HG03439 (cell line): ENCODE measurements at regions not wholly inside any gene's neighbourhood (a gene's known extent, or its start where the extent isn't known, plus 50 kb on each side); places are given as distances from the start of the nearest gene placed in this dataset.

Experiments
- ATAC-seq: cut with Tn5 transposase; IDR thresholded peaks from one replicate; pipeline ENCODE4 v1.9.1; 2021; ENCODE audit warnings: mild to moderate bottlenecking, moderate library complexity; ENCODE audit not compliant: unreplicated experiment

DNA sequence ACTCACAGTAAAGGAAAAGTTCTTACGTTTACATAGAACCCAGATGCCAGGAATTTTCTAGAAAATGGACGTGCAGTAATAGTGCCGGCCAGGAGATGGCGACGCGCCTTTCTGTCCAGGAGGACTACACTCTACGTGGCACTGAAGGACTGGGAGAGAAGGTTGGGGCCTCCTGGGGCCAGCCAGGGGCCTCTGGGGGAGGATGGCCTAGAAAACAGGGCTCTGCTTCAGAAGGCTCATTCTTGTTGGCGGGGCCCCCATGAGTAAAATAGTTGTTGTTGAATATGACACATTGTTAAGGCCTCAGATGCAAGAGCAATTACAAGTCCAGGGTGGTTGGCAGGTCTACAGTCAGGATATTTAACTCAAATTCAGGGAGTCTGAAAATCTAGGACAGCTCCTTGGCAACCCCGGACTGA lies 120.1 kb upstream of the MAX start:
- ATAC-seq: no peak

DNA sequence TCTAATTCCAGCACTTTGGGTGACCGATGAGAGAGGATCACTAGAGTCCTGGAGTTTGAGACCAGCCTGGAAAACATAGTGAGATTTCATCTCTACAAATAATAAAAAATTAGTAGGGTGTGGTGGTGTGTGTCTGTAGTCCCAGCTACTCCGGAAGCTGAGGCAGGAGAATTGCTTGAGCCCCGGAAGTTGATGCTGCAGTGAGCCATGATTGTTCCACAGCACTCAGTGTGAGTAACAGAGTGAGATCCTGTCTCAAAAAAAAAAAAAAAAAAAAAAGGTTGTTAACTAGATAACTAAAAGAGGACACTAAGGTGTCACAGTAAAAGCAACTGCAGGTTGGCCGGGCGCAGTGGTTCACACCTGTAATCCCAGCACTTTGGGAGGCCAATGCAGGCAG lies 121.3 kb upstream of the MAX start:
- ATAC-seq: no peak

DNA sequence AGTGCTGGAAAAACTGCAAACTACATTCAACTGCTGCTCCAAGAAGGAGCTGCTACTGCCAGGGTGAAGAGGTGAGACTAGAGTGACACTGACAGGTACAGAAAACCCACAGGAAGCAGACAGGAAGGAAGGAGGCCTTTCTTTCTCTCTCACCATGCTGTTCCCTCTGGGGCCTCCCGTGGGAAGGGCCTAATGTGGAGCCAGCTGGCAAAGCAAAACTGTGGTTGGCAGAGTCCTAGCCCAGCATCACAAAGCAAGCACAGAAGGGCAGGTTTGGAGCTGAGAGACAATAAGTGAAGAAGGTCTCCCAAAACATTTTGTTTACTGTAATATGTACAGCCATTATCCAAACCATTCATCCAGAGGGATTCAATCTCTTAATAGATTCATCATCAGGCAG lies 122.5 kb upstream of the MAX start:
- no peak for ATAC-seq

DNA sequence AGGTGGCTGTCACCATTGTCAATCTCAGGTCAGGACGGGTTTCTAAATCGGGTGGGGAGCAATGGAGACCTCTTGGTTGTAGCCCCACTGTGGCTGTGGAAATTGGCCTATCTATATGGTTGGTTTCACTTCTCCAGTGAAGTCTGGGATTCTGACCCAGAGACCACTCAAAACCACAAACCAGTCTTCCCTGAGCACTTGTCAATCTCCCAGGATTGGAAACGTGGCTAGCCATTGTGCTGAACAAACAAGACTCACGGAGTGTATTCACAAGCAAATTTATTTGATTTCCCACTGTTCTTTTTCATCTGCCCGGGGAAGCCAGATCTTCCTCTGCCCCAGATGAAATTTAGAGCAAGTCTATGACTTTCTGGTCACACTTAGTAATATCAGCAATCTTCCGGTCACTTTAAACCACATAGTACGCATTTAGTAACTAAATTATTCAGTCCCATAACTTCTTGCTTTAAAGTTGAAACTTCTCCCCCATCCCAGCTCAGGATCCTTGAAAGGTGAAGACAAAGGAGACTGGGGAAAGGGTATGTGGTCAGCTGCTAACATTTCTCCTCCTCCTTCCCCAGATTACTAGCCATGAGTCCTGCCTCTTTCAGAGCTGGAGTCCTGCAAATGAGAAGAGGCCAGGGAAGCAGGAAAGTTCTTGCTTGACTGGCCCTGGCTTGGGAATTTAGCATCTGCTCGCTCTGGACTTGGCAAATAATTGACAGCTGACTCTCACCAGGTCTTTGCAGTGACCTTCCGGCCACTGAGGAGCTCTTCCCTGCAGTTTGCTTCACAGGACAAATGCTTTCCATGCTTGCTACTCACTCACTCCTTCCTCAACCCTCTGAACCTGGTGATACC lies 123.2 kb upstream of the MAX start:
- no peak for ATAC-seq

DNA sequence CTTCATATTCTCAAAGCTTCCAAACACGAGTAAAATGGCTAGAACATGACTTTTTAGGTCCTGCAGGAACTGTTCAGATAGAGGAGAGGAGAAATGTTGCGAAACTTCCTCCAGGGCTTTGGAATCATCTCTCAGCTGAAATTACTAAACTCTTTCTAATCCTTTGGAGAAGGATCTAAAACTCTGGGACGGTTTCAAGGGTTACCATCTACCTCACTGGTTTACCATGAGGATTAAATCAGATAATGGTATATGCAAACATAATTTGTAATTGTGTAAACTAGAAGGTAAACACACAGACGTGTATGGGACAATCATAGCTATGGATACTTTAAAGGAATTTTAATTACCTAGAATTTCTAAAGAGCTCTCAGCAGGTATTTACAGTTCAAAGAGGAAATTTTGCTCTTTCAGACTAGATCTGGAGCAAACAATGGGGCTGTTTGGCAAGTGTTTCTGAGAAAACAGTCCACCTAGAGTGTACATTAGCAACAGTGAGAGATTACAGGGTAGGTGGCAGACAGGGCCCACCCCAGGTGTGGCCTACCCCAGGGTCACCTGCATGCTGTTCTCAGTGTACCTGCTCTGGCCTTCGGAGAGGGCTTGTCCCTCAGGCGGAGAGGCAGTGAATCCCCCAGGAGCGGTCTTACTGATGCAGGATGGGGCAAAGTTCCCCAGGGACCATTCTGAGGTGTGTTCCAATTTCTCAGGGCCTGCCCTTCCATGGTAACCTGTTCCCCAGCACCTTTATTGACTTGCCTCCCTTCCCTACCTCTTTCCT lies 124.7 kb upstream of the MAX start:
- ATAC-seq: no peak

DNA sequence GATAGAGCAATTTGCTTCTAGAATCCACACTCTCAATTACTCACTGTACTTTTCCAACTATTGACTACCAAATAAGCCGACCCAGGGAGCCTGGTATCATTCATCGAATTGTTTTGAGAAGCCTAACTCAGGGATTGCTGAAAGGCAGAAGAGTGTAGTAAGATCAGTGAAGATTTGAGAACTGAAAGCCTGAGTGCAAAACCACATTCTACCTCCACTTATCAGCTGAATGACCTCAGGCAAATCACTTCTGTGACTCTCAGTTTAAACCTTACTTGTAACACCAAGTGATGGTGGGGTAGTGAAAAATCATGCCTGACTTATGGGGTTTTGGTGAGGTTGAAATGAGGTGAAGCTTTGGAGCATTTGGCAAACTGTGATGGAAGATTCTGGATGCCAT lies 126.1 kb upstream of the MAX start:
- ATAC-seq: peak; percentile 89

DNA sequence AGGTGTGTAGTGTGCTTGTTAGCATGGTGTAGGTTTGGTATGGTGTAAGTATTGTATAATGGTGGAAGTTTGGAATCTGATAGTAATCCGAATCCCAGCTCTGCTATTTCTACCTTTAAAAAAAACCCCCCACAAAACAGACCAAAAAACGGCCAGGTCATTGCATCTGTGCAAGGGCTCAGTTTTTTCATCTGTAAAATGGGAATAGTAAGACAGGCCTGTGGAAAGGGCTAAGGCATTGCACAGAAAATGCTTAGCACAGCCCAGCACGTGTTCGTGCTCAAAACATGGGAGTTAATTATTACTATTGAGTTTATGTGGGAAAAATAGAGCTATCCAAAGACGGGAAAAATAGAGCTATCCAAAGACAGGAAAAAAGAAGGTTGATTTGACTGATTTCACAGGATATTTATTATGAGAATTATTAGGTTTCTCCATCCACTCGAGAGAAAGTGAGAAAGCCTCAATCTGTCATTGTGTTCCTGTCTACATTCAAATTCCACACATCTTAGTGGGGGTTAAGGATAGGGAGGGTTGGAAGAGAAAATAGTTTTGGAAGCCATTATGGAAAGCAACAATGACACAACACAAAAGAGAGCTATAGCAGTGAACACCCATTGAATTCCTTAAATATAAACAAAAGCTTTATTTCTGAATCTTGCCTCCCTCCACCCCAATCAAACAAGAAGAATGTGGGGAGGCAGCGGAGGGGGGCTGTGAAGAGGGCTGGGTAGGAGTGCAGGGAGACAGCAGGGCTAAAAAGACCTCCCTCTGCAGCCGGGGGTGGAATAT lies 126.8 kb upstream of the MAX start:
- ATAC-seq: no peak

DNA sequence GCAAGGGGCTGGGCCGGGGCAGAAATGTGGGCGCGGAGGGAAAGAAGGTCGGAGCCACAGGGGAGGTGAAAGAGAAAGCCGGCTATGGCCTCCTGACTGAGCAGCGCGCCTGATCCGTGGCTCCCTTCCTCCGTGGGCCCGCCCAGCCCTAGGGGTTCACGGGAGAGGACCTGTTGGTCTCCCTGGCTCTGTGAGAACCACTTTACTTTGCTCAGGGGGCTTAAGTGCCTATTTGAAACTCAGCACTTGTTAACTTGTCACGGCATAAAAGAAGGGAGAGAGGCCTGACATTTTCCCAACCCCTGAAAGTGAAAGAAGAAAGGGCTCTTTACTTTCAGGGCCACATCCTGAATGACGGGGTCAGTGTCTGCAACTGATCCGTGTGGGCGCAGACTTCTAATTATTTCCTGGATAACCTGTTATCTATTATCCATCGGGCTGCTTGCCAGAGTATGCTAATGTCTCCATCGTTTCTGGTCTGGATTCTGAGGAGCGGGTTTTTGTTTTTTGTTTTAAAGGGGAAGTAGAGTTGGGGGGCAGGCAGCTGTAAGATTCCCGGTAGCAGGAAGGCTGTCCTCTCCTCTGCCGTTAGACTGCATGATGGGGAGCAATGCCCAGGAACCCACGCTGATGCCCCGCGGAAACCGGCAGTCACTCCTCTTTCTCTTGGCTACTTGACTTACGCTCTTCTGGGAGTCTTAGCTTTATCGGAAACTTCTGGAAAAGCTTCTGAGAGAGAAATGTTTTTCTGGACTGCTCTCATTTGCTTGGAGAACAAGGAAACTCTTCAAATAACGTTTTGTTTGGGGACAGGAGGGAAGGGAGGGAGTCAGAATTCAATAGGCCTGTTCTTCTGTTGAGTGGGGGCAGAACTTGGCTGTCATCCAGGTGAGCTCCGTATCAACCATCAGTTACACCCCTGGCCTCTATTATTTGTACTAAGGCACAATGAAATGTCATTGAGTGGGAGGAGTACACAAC lies 127.7 kb upstream of the MAX start:
- ATAC-seq: no peak

DNA sequence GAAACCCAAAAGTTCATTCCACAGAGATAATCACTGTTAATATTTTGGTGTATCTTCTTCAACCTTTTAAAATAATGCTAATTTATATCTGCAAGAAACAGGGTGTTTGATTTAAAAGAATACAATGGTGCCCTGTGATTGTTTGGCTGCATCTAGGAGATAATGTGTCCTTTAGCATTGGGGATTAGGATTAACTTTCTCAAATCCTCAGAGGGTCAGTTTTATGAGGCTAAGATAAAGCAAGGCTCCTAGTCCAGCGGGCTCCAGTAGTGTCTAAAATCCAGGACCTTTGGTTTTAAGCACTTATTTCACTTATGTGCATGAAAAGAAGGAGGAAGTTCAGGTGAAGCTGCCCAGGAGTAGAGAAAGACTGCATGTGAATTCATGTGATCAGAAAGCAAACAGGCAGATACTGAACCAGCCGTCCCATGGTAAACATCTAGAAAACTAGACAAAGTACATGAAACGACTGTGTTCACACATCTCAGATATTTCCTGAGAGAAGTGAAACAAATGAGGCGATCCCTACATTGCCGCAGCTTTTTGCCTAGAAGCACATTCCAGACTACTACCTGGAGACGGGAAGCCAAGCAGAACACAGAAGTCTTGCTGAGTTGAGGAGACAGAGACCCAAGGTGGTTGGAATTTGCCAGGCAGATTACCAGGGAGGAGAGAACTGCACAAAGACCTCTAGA lies 129.1 kb upstream of the MAX start:
- no peak for ATAC-seq

DNA sequence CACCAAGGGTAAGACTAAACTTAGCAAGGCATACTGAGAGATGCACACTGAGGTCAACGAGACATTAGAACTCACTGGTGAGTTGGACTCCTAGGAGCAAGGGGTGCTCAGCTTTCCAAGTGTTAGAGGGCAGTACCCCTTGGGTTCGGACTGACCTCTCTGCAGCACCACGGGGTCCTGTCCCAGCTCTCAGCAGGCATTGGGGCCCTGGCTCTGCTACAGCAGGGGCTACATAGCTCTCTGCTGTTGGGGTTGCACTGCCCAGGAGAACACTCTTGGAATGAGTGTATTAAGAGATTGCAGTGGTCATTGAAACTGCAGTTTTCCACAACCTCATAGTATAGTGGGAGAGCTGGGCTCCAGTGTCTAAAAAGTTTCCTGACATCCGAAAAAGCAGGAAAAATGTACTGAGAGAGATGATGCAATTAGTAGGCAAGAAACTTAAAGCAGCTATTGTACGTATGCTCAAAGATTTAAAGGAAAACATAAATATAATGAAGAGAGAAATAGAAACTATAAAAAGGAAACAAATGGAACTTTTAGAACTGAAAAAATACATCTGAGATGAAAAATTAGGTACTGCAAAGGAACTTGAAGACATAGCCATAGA lies 132.5 kb upstream of the MAX start:
- ATAC-seq: no peak

DNA sequence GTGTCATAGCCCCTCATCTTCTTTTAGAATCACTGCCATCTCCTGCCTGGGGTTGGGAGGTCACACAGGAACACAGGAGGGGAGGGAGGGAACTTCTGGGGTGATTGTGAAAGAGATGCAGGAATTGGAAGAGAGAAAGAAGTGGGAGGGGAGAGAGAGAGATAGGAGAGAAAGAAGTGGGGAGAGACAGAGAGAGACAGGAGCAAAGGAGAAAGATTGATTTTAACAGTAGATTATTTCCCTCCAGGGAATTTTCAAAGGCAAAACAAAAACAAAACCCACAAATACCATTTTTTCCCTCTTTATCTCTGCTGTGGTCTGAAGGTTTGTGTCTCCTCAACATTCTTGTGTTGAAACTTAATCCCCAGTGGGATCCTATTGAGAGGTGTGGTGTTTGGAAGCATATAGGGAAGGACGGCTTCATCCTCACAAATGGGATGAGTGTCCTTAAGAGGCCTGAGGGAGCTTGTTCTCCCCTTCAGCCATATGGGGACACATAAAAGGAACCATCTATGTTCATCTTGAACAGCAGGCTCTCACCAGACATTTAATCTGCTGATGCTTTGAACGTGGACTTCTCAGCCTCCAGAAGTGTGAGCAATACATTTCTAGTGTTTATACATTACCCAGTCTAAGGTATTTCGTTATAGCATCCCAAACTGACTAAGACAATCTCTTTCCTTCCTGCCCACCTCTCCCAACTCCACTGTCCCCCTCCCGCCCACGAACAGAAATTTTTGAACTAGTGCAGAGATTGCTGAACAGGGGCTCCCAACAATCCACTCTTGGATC lies 134.9 kb upstream of the MAX start:
- no peak for ATAC-seq

DNA sequence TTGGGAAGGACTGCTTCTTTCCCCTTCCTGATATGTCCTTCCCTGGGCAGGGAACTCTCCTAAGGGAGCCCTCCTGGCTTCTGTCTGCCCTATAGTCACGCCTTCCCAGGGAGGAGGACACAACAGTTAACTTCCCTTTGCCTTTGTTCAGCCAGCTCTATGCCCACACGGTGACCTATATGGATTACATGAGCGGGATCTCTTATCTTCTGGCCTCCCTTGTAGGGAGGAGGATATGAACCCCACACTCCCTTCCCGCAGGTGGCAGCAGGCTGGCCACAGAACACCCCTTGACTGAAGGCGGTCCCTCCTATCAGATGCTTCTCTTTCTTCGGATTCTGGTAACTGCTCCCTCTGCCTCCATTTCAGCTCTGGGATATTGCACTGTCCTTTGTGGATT lies 135.6 kb upstream of the MAX start:
- no peak for ATAC-seq

DNA sequence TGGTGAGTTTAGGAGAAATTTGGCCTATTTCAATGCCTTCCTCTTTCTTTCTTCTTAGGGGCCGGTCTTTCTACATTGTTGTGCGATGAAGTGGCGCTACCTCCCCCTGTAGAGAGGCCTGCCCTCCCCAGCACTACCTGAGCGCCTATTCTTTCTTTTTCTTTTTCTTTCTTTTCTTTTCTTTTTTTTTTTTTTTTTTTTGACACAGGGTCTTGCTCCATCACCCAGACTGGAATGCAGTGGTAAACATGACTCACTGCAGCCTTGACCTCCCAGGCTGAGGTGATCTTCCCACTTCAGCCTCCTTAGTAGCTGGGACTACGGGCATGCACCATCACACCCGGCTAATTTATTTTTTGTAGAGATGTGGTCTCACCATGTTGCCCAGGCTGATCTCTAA lies 136.1 kb upstream of the MAX start:
- ATAC-seq: no peak

DNA sequence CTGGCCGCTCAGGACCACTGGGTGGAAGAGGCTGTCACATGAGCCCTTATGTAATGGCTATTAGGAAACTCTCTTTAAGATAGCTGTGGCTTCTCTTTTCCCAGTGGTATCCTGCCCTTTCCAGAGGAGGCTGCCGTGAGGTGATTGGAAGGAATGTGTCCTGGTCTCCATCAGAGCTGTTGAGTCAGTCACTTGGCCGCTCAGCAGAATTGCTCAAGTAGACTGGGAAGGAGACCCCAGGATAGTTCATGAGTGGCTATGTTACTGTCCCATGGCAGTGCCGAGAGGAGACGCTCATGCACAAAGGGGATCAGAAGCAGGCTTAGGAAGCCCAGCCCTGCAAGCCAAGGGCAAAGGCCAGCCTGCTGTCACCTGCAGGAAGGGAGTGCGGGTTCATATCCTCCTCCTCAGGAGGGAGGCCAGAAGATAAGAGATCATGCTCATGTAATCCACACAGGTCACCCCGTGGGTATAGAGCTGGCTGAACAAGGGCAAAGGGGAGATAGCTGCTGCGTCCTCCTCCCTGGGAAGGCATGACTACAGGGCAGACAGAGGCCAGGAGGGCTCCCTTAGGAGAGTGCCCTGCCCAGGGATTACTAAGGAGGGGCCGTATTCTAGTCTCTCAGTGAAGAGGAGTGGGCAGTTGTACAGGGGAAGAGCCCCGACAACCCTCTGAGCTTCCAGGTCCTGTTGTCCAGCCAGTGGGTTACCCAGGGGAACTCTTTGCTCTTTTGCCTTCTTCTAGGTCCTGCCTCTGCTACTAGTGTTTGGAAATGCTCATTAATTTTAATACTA lies 137.0 kb upstream of the MAX start:
- no peak for ATAC-seq

DNA sequence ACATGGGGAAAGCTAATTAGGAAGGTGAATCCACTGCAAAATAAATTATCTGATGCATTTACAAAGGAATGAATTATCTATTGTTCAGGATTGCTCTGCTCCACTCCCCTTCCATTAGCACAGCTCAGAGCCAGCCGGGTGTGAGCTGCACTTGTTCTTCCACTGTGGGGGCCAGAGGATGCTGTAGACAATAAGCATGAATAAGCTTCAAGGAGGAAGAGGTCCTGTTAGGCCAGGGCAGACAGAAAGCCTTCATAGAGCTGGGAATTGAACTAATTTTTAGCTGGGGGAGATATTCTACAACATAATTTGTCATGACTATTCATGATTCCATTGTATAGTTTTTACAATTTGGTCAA lies 137.6 kb upstream of the MAX start:
- ATAC-seq: no peak

DNA sequence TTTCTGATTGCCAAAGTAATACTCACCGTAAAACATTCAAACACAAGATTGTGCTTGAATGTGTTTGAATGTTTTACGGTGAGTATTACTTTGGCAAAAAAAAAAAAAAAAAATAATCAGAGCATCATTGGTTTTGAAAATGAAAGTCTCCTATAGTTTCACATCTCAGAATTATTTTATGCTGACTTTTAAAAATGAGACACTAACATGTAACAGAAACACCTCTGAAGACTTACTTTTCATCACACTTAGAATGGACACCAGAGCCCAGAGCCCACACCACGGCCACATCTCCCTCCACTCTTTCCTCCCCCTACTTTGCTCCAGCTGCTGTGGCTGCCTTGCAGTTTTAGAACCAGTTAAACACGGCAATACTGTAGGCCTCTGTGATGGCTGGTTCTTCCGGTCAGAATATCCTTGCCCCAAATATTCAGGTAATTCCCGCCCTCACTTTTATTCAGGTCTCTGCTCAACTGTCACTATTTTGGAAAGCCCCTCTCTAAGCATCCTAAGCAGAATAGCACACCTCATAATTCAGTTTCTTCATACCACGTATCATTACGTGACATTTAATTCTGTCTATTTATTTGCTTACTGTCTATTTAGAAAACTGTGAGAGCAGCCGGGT lies 138.9 kb upstream of the MAX start:
- no peak for ATAC-seq

DNA sequence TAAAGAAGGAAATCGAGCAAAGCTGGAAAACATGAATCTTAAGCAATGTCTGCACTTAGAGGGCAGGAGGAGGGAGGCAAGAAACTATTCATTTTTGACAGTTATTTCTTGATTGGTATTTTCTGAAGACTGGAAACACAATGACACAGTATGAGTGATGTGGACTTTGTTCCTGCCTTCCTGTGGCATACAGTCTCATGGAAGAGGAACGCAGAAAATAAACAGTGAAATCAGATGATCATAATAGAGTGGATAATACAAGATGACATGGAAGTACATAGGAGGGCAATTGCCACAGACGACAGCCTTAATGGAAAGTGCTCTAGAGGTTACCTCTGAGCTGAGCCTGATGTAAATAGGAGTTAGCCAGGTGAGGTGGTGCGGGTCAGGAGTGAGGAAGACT lies 140.4 kb upstream of the MAX start:
- ATAC-seq: no peak
